Endothelial cell (in vitro differentiated cells): ENCODE measurements at regions not wholly inside any gene's neighbourhood (a gene's known extent, or its start where the extent isn't known, plus 50 kb on each side); places are given as distances from the start of the nearest gene placed in this dataset.

ENCODE experiments used
- DNase-seq: peaks from one replicate; pipeline ENCODE4 v3.0.0; 2021; ENCODE audit warnings: low spot score
- H3K27ac Mint-ChIP-seq: one replicate; pipeline ENCODE4 v1.8.0; 2021; ENCODE audit warnings: mixed read lengths, inconsistent platforms; ENCODE audit not compliant: unreplicated experiment
- H3K27me3 Mint-ChIP-seq: one replicate; pipeline ENCODE4 v1.8.0; 2021; ENCODE audit warnings: mild to moderate bottlenecking, moderate library complexity, mixed read lengths, inconsistent platforms; ENCODE audit not compliant: unreplicated experiment
- H3K36me3 Mint-ChIP-seq: one replicate; pipeline ENCODE4 v1.8.0; 2021; ENCODE audit warnings: mild to moderate bottlenecking, low read depth, mixed read lengths, inconsistent platforms; ENCODE audit not compliant: unreplicated experiment
- H3K4me1 Mint-ChIP-seq: one replicate; pipeline ENCODE4 v1.8.0; 2021; ENCODE audit warnings: mild to moderate bottlenecking, mixed read lengths, inconsistent platforms; ENCODE audit not compliant: unreplicated experiment
- H3K4me3 Mint-ChIP-seq: one replicate; pipeline ENCODE4 v1.8.0; 2021; ENCODE audit warnings: mild to moderate bottlenecking, mixed read lengths, inconsistent platforms; ENCODE audit not compliant: unreplicated experiment
- H3K9me3 Mint-ChIP-seq: one replicate; pipeline ENCODE4 v1.8.0; 2021; ENCODE audit warnings: mixed read lengths, inconsistent platforms; ENCODE audit not compliant: unreplicated experiment
- CTCF ChIP-seq: fragments of 200-600 bp; sonication (generic); IDR thresholded peaks from one replicate; pipeline ENCODE4 v1.5.0; 2021; ENCODE audit warnings: antibody characterized with exemption; ENCODE audit not compliant: unreplicated experiment

DNA sequence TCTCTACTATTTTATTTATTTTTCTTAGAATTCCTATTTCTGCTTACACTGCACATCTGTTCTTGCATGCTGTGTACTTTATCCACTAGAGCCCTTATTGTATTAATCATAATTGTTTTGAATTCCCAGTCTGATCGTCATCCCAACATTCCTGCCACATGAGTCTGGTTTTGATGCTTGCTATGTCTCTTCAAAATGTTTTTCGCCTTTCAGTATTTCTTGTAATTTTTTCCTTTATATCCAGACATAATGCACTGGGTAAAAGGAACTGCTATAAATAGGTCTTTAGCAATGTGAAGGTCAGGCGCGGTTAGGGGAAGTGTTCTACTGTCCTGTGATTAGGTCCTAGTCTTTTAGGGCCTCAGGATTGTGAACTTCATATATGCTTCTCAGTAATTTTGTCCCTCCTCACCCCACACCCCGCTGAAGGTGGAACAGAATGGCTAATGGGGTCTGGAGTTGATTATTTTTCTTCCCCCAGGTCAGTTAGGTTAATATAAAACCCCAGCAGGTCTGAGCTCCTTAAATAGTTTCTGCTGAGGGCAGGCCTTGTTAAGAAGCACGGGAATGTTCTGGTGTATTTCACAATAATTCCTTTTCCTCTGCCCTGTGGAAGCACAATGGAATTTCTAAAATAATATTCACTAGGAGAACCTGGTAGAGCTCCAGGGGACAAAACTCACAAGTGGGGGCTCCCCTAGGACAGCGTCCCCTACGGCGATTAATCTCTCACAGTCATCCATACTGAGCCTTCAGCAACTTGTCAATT is 146.6 kb upstream of the TUT7 start:
- H3K4me1 Mint-ChIP-seq = no peaks in the 10 kb centered on the region
- H3K4me3 Mint-ChIP-seq = no peak overlapping the region
- H3K36me3 Mint-ChIP-seq = no peaks in the 10 kb centered on the region
- TF ChIP-seq CTCF = no peak
- no peak overlapping the region for H3K27ac Mint-ChIP-seq
- H3K27me3 Mint-ChIP-seq = no peaks in the 10 kb centered on the region
- DNase-seq = no peak
- no peaks in the 10 kb centered on the region for H3K9me3 Mint-ChIP-seq

DNA sequence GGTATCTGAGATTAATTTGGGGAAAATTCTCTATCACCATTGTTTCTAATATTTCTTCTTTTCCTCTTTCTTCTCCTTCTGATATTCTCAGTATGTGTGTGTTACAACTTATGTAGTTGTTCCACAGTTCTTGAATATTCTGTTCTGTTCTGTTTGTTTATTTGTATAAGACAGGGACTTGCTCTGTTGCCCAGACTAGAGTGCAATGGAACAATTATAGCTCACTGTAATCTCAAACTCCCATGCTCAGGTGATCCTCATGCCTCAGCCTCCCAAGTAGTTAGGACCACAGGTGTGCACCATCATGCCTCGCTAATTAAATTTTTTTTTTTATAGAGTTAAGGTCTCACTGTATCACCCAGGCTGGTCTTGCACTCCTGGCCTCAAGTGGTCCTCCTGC is 145.8 kb upstream of the TUT7 start:
- TF ChIP-seq CTCF = no peak

GRCh38 chr9:86494644-86495111 is 140.5 kb upstream of the TUT7 start:
- Mint-ChIP-seq H3K27me3 (no peaks in the 10 kb centered on the region), H3K4me1 (peaks cover 3% of the 10 kb centered on the region), H3K4me3 (no peak overlapping the region), H3K36me3 (no peaks in the 10 kb centered on the region), H3K27ac (no peak overlapping the region), H3K9me3 (no peaks in the 10 kb centered on the region)
- TF ChIP-seq CTCF = no peak
- DNase-seq = no peak

More for the DNA sequence above, 145.8 kb upstream of the TUT7 start:
- H3K27me3 Mint-ChIP-seq = no peaks in the 10 kb centered on the region
- H3K4me1 Mint-ChIP-seq = no peaks in the 10 kb centered on the region
- H3K9me3 Mint-ChIP-seq = no peaks in the 10 kb centered on the region
- DNase-seq = no peak
- H3K27ac Mint-ChIP-seq = no peak overlapping the region
- H3K36me3 Mint-ChIP-seq = no peaks in the 10 kb centered on the region
- no peak overlapping the region for H3K4me3 Mint-ChIP-seq

- H3K27me3 Mint-ChIP-seq = no peaks in the 10 kb centered on the region
- H3K9me3 Mint-ChIP-seq = no peaks in the 10 kb centered on the region
- DNase-seq = no peak
- H3K27ac Mint-ChIP-seq = no peak overlapping the region
- no peak for TF ChIP-seq CTCF
- peaks cover 3% of the 10 kb centered on the region for H3K4me1 Mint-ChIP-seq
- no peak overlapping the region for H3K4me3 Mint-ChIP-seq
- no peaks in the 10 kb centered on the region for H3K36me3 Mint-ChIP-seq
These were observed 137.5 kb upstream of the TUT7 start for GRCh38 chr9:86491468-86492266.

- TF ChIP-seq CTCF = no peak
- H3K36me3 Mint-ChIP-seq = no peaks in the 10 kb centered on the region
- peaks cover 3% of the 10 kb centered on the region for H3K4me1 Mint-ChIP-seq
- no peaks in the 10 kb centered on the region for H3K27me3 Mint-ChIP-seq
- no peaks in the 10 kb centered on the region for H3K9me3 Mint-ChIP-seq
- no peak overlapping the region for H3K4me3 Mint-ChIP-seq
- H3K27ac Mint-ChIP-seq = no peak overlapping the region
- no peak for DNase-seq
These were observed 134.6 kb upstream of the TUT7 start for GRCh38 chr9:86488794-86489193.
